GM19035 (cell line): ENCODE measurements at regions not wholly inside any gene's neighbourhood (a gene's known extent, or its start where the extent isn't known, plus 50 kb on each side); places are given as distances from the start of the nearest gene placed in this dataset.

Experiments
- ATAC-seq: cut with Tn5 transposase; IDR thresholded peaks from one replicate; pipeline ENCODE4 v1.9.1; 2021; ENCODE audit not compliant: unreplicated experiment

- no peak for ATAC-seq
Observed at GRCh38 chrX:42725196-42725595, 52.8 kb downstream of the PPP1R2C start.

GRCh38 chrX:42720209-42720608 is 57.8 kb downstream of the PPP1R2C start:
- no peak for ATAC-seq

- ATAC-seq: no peak
Observed at GRCh38 chrX:42715701-42716262, 62.2 kb downstream of the PPP1R2C start.

- peak; percentile 91 for ATAC-seq
Observed at GRCh38 chrX:42714981-42715700, 62.8 kb downstream of the PPP1R2C start.

GRCh38 chrX:42710452-42710851 is 67.5 kb downstream of the PPP1R2C start:
- ATAC-seq: no peak

GRCh38 chrX:42708222-42708621 is 69.7 kb downstream of the PPP1R2C start:
- no peak for ATAC-seq

GRCh38 chrX:42707742-42708141 is 70.2 kb downstream of the PPP1R2C start:
- no peak for ATAC-seq

- no peak for ATAC-seq
Observed at GRCh38 chrX:42704454-42704853, 73.5 kb downstream of the PPP1R2C start.

- no peak for ATAC-seq
Observed at GRCh38 chrX:42697544-42697943, 80.4 kb downstream of the PPP1R2C start.

GRCh38 chrX:42696536-42697124 is 81.3 kb downstream of the PPP1R2C start:
- no peak for ATAC-seq

- ATAC-seq: no peak
Observed at GRCh38 chrX:42695800-42696358, 82.1 kb downstream of the PPP1R2C start.

GRCh38 chrX:42694260-42694815 is 83.6 kb downstream of the PPP1R2C start:
- no peak for ATAC-seq

- ATAC-seq: no peak
Observed at GRCh38 chrX:42691196-42691595, 86.8 kb downstream of the PPP1R2C start.

GRCh38 chrX:42686706-42687105 is 91.3 kb downstream of the PPP1R2C start:
- ATAC-seq: no peak

GRCh38 chrX:42686296-42686695 is 91.7 kb downstream of the PPP1R2C start:
- no peak for ATAC-seq

GRCh38 chrX:42684065-42684464 is 93.9 kb downstream of the PPP1R2C start:
- ATAC-seq: no peak

- ATAC-seq: no peak
Observed at GRCh38 chrX:42680666-42681065, 97.3 kb downstream of the PPP1R2C start.

GRCh38 chrX:42678133-42678532 is 99.8 kb downstream of the PPP1R2C start:
- ATAC-seq: no peak

GRCh38 chrX:42673301-42673810 is 104.6 kb downstream of the PPP1R2C start:
- ATAC-seq: no peak

GRCh38 chrX:42664680-42665079 is 113.3 kb downstream of the PPP1R2C start:
- no peak for ATAC-seq

GRCh38 chrX:42628471-42628870 is 149.5 kb downstream of the PPP1R2C start:
- ATAC-seq: no peak

- ATAC-seq: no peak
Observed at GRCh38 chrX:42627891-42628290, 150.1 kb downstream of the PPP1R2C start.
